Gastrocnemius medialis (tissue), 4 donors: ENCODE measurements at regions not wholly inside any gene's neighbourhood (a gene's known extent, or its start where the extent isn't known, plus 50 kb on each side); places are given as distances from the start of the nearest gene placed in this dataset.

Experiments used
- ATAC-seq, 2 donors: fragments of 150-250 bp; one replicate each; pipeline ENCODE4 v1.9.1; 2016
- DNase-seq, 2 donors: peaks; one replicate each; pipeline ENCODE4 v3.0.0-alpha.2; 2019
- H3K27ac ChIP-seq, 4 donors: fragments of 200-600 bp; sonication (generic); 1 replicate in 1 of 4; 2 replicates in 3 of 4; pipeline ENCODE4 v1.5.1; 2016 to 2018; ENCODE audit warnings: mild to moderate bottlenecking in 2 of 4, moderate library complexity in 1 of 4
- H3K27me3 ChIP-seq, 3 donors: fragments of 200-600 bp; sonication (generic) in 2 of 3; 1 replicate in 1 of 3; 2 replicates in 2 of 3; pipeline versions ENCODE4 v1.5.1 to v1.6.0; 2016 to 2019; ENCODE audit warnings: mild to moderate bottlenecking in 1 of 3, moderate library complexity in 1 of 3
- H3K36me3 ChIP-seq, 2 donors: fragments of 200-600 bp; sonication (generic) in 1 of 2; one replicate each; pipeline ENCODE4 v1.5.1; 2017 to 2018
- H3K4me1 ChIP-seq, 2 donors: fragments of 200-600 bp; sonication (generic) in 1 of 2; one replicate each; pipeline ENCODE4 v1.5.1; 2016 to 2017; ENCODE audit warnings: mild to moderate bottlenecking in 2 of 2
- H3K4me3 ChIP-seq, 4 donors: fragments of 200-600 bp; sonication (generic) in 3 of 4; 1 replicate in 1 of 4; 2 replicates in 3 of 4; pipeline ENCODE4 v1.5.1; 2016 to 2019; ENCODE audit warnings: mild to moderate bottlenecking in 2 of 4
- H3K9me3 ChIP-seq, 3 donors: fragments of 200-600 bp; sonication (generic) in 2 of 3; 1 replicate in 1 of 3; 2 replicates in 2 of 3; pipeline ENCODE4 v1.5.1; 2016 to 2019
- CTCF ChIP-seq, 5 experiments: fragments of 450-650 bp in 3 of 5; fragments of 200-600 bp in 2 of 5; sonication (generic) in 2 of 5; IDR thresholded peaks in 4 of 5; conservative IDR thresholded peaks in 1 of 5; 1 replicate in 4 of 5; 2 replicates in 1 of 5; pipeline ENCODE4 v1.5.1; 2016 to 2019; ENCODE audit warnings: antibody characterized with exemption in 5 of 5, mild to moderate bottlenecking in 3 of 5, moderate library complexity in 3 of 5
- POLR2A ChIP-seq, 2 donors: fragments of 450-650 bp; IDR thresholded peaks; one replicate each; pipeline ENCODE4 v1.6.1; 2017; ENCODE audit warnings: antibody characterized with exemption in 2 of 2, mild to moderate bottlenecking in 2 of 2, moderate library complexity in 2 of 2
- in situ Hi-C, 4 donors: fragments of 200-750 bp; cut with MboI; loops; one replicate each; pipeline versions ENCODE4 v1.15.0 to v1.8.0; 2017; ENCODE audit warnings: low sequenced_read_pairs in 4 of 4
- intact Hi-C: fragments of 100-400 bp; cut with DNase I; formaldehyde crosslinking; loops from one replicate; pipeline ENCODE4 v1.15.1; 2023; ENCODE audit warnings: low total_unique reads

GRCh38 chr6:114783083-114783482, 440.3 kb upstream of the HS3ST5 start:
- Histone ChIP-seq H3K36me3 (no peaks in the 10 kb centered on the region), H3K27ac (no peak overlapping the region), H3K4me1 (no peaks in the 10 kb centered on the region), H3K27me3 (no peaks in the 10 kb centered on the region), H3K4me3 (no peak overlapping the region), H3K9me3 (no peaks in the 10 kb centered on the region)
- intact Hi-C loops = no loop called here
- ATAC-seq (no peak), DNase-seq (no peak)
- in situ Hi-C loops = no loop called here
- TF ChIP-seq CTCF (IDR thresholded peaks at IDR 0.05 in 4 of 5, conservative IDR thresholded peaks at IDR 0.05 in 1 of 5) (no peak), POLR2A (IDR thresholded peaks at IDR 0.05) (no peak)

GRCh38 chr6:114764866-114765265, 422.0 kb upstream of the HS3ST5 start:
- no peak for ATAC-seq
- no peak overlapping the region for H3K27ac ChIP-seq
- H3K27me3 ChIP-seq = no peaks in the 10 kb centered on the region
- no peaks in the 10 kb centered on the region for H3K9me3 ChIP-seq
- no peaks in the 10 kb centered on the region for H3K4me1 ChIP-seq
- no peak for DNase-seq
- in situ Hi-C loops (no loop called here), intact Hi-C loops (no loop called here)
- H3K4me3 ChIP-seq = no peak overlapping the region
- no peaks in the 10 kb centered on the region for H3K36me3 ChIP-seq
- TF ChIP-seq CTCF (IDR thresholded peaks at IDR 0.05 in 4 of 5, conservative IDR thresholded peaks at IDR 0.05 in 1 of 5) (no peak), POLR2A (IDR thresholded peaks at IDR 0.05) (no peak)

- no peak for ATAC-seq
- intact Hi-C loops = no loop called here
- TF ChIP-seq CTCF (IDR thresholded peaks at IDR 0.05 in 4 of 5, conservative IDR thresholded peaks at IDR 0.05 in 1 of 5) (no peak), POLR2A (IDR thresholded peaks at IDR 0.05) (no peak)
Measured at GRCh38 chr6:114762145-114762544, 419.3 kb upstream of the HS3ST5 start.

GRCh38 chr6:114747995-114748625, 405.3 kb upstream of the HS3ST5 start:
- in situ Hi-C loops = loop anchor here in 1 of 4 donors (10.0 kb wide), 1 partner anchor 1147 kb away; no protein-coding TSS in a partner anchor
- H3K27me3 ChIP-seq = no peaks in the 10 kb centered on the region
- intact Hi-C loops = no loop called here

More at GRCh38 chr6:114762145-114762544, 419.3 kb upstream of the HS3ST5 start:
- no peaks in the 10 kb centered on the region for H3K4me1 ChIP-seq
- H3K4me3 ChIP-seq = no peak overlapping the region
- DNase-seq = no peak
- H3K36me3 ChIP-seq = no peaks in the 10 kb centered on the region
- no peak overlapping the region for H3K27ac ChIP-seq
- H3K27me3 ChIP-seq = no peaks in the 10 kb centered on the region
- in situ Hi-C loops = no loop called here
- H3K9me3 ChIP-seq = no peaks in the 10 kb centered on the region

More at GRCh38 chr6:114747995-114748625, 405.3 kb upstream of the HS3ST5 start:
- no peaks in the 10 kb centered on the region for H3K4me1 ChIP-seq
- ATAC-seq = no peak
- H3K36me3 ChIP-seq = no peaks in the 10 kb centered on the region
- no peak for DNase-seq
- TF ChIP-seq CTCF (IDR thresholded peaks at IDR 0.05 in 4 of 5, conservative IDR thresholded peaks at IDR 0.05 in 1 of 5) (peak in 2 of 5 experiments; percentile 28 to 45), POLR2A (IDR thresholded peaks at IDR 0.05) (no peak)
- H3K4me3 ChIP-seq = no peak overlapping the region
- no peak overlapping the region for H3K27ac ChIP-seq
- H3K9me3 ChIP-seq = no peaks in the 10 kb centered on the region
